Activated T-helper 2 cell treated with anti-CD3 and anti-CD28 coated beads, Interferon-gamma antibody, Interleukin-2, Interleukin-4, amounts not matched to agents 10 μg/mL and 5 μg/mL and 100 μg/mL, durations not matched to agents 14 hours and 24 hours and 36 hours (primary cell): ENCODE measurements at regions not wholly inside any gene's neighbourhood (a gene's known extent, or its start where the extent isn't known, plus 50 kb on each side); places are given as distances from the start of the nearest gene placed in this dataset.

ENCODE experiments used
- DNase-seq: peaks from one replicate; pipeline ENCODE4 v3.0.0; 2021; ENCODE audit warnings: low spot score
- H3K27ac Mint-ChIP-seq: one replicate; pipeline ENCODE4 v1.8.0; 2021; ENCODE audit warnings: mixed read lengths
- H3K27me3 Mint-ChIP-seq: one replicate; pipeline ENCODE4 v1.8.0; 2021; ENCODE audit warnings: low read depth, mixed read lengths
- H3K36me3 Mint-ChIP-seq: one replicate; pipeline ENCODE4 v1.8.0; 2021; ENCODE audit warnings: low read depth, mixed read lengths
- H3K4me1 Mint-ChIP-seq: one replicate; pipeline ENCODE4 v1.8.0; 2021; ENCODE audit warnings: low read depth, mixed read lengths
- H3K4me3 Mint-ChIP-seq: one replicate; pipeline ENCODE4 v1.8.0; 2021; ENCODE audit warnings: low read depth, mild to moderate bottlenecking, moderate library complexity, mixed read lengths
- H3K9me3 Mint-ChIP-seq: one replicate; pipeline ENCODE4 v1.8.0; 2021; ENCODE audit warnings: mixed read lengths
- intact Hi-C: fragments of 100-400 bp; cut with micrococcal nuclease; formaldehyde crosslinking; loops from one replicate; pipeline ENCODE4 v1.15.1; 2023

GRCh38 chr20:52921340-52921739 is 50.8 kb upstream of the TSHZ2 start:
- DNase-seq, result no peak
- Mint-ChIP-seq H3K4me3 (no peak overlapping the region), H3K9me3 (peaks cover 2% of the 10 kb centered on the region), H3K4me1 (peaks cover 2% of the 10 kb centered on the region), H3K27ac (no peak overlapping the region), H3K36me3 (no peaks in the 10 kb centered on the region), H3K27me3 (no peaks in the 10 kb centered on the region)
- intact Hi-C loops, result no loop called here

DNA sequence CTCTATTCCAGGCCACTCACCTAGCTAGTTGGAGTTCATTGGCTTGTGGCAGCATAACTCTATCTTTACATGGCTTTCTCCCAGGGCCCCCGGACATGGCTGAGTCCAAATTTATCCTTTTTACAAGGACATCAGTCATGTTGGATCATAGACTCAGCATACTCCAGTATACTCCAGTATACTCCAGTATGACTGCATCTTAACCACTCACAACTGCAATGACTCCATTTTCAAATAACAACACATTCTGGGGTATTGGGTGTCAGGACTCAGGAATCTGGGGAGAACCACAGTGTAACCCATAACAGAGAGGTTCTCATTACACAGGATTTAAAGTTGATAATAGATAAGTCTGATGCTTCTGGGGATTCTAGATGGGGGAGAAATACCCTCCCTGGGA is 53.8 kb upstream of the TSHZ2 start:
- Mint-ChIP-seq H3K36me3 (no peaks in the 10 kb centered on the region), H3K27ac (no peak overlapping the region), H3K4me3 (no peak overlapping the region), H3K9me3 (peaks cover 17% of the 10 kb centered on the region), H3K27me3 (no peaks in the 10 kb centered on the region), H3K4me1 (peaks cover under 1% of the 10 kb centered on the region)
- intact Hi-C loops, result no loop called here
- DNase-seq, result no peak

DNA sequence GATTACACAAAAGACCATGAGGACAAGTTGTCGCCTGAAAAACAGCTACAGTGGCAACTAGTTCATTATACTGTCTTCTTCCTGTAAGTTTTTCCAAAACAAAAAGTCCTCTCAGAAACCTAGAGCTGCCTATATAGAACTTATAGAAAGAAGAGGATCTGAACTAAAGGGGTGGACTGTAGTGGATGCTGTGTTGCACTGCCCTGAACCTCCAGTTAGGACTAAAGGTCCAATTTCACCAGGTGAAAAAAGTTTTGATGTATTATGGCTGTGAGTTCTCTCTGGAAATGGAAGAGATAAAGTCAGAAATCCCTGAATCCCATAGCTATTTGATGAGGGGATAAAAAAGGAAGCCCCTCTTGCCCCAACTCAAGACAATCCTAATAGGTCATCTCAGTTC is 56.6 kb upstream of the TSHZ2 start:
- Mint-ChIP-seq H3K27me3 (no peaks in the 10 kb centered on the region), H3K27ac (no peak overlapping the region), H3K4me3 (no peak overlapping the region), H3K4me1 (no peaks in the 10 kb centered on the region), H3K9me3 (peaks cover 17% of the 10 kb centered on the region), H3K36me3 (no peaks in the 10 kb centered on the region)
- intact Hi-C loops, result no loop called here
- DNase-seq, result no peak

DNA sequence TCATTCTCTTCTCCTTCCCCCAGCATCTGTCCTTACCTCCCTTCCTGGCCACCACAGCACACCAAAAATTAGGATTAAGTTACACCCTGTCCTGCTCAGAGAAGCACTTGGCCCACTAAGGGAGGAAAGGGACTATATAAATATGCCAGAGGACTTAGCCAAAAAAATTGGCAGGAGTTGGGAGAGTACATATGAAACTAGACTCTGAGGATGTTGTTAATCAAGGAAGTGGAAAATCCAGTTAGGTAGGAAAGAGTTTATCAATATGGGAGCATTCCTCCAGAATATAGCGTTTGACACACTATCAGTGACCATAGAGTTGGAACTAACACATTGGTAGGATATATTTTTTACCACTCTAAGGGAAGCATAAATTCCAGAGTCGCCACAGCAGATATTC is 57.3 kb upstream of the TSHZ2 start:
- intact Hi-C loops, result no loop called here
- no peak overlapping the region for H3K27ac Mint-ChIP-seq
- DNase-seq, result no peak

DNA sequence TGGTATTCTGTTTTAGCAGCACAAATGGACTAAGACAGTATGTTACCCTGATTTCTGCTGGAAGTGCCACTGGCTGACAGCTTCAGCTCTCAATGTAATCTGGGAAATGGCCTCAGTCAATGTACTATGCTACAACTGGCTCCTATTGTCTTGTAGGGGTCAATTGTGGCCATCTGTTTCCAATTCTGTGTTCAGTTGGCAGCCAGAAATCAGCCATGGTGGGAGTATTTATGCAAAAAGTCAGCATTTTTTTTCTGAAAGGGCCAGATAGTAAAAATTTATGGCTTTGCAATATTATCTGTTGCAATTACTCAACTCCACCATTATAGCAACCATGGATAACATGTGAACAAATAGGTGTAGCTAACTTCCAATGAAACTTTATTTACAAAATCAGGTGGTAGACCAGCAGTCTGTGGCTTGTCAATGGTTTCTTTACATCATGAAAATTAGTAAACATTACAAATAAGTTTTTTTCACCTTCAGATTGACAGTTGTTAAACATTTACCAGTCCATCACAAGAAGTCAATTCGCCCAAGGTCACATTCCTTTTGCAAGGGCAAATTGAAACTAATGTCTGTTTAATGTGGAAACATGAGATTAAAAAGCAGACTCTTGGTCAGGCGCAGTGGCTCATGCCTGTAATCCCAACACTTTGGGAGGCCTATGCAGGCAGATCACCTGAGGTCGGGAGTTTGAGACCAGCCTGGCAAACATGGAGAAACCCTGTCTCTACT is 58.3 kb upstream of the TSHZ2 start:
- Mint-ChIP-seq H3K9me3 (peaks cover 17% of the 10 kb centered on the region), H3K4me1 (no peaks in the 10 kb centered on the region), H3K27ac (no peak overlapping the region), H3K36me3 (no peaks in the 10 kb centered on the region), H3K4me3 (no peak overlapping the region), H3K27me3 (no peaks in the 10 kb centered on the region)
- DNase-seq, result no peak
- intact Hi-C loops, result no loop called here

More for the DNA sequence above, 57.3 kb upstream of the TSHZ2 start:
- H3K4me3 Mint-ChIP-seq, result no peak overlapping the region
- no peaks in the 10 kb centered on the region for H3K27me3 Mint-ChIP-seq
- no peaks in the 10 kb centered on the region for H3K4me1 Mint-ChIP-seq
- no peaks in the 10 kb centered on the region for H3K36me3 Mint-ChIP-seq
- H3K9me3 Mint-ChIP-seq, result peaks cover 17% of the 10 kb centered on the region

DNA sequence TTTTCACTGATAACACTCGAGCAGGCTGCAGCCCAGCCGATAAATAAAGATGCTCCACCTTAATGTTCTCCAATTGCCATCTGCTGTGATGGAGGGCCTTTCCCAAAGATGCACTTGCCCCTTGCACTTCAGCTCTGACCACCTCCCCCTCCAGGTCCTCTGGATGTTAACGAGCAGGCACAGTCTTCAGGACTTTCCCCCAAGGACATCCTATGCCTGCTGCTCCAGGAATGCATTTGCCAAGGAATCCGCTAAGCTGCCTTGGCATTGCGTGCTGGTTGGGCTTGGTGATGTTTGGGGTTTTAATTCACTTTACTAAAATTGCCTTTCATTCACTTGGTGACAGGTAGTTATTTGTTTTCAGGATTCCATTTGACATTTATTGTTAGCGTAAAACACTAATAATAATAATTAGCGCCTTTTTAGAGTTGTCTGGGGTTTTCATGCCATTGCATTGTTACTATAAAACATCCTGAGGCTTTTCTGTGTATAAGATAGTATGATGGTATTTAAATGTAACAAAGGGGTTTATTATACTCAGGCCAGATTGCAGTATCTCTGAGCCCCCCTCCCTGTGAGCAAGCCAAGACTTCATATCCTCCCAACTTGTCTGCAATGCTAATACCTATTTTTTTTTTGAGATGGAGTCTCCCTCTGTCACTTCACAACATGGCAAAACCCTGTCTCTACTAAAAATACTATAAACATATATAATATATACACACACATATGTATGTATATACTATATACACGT is 66.7 kb upstream of the TSHZ2 start:
- Mint-ChIP-seq H3K36me3 (no peaks in the 10 kb centered on the region), H3K4me3 (no peak overlapping the region), H3K9me3 (no peaks in the 10 kb centered on the region), H3K4me1 (no peaks in the 10 kb centered on the region), H3K27me3 (peaks cover 3% of the 10 kb centered on the region), H3K27ac (no peak overlapping the region)
- no peak for DNase-seq
- intact Hi-C loops, result no loop called here

DNA sequence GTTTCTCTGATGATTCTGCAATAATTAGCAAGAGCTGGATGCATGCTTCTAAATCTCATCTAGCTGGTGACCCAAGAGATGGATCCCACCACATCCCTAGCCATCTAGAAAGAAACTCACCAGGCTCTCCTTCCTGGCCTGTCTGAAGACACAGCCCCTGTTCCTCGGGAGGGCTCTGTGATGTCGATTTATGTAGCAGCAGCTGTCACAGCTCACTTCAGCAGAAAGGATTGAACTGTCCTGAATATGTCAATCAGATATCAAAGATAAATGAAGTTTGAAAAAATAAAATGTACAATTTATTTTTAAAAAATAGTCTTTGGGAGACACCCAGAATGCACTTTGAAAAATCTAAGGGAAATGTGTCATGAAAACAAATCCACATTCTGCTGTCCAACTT is 67.3 kb upstream of the TSHZ2 start:
- H3K4me1 Mint-ChIP-seq, result no peaks in the 10 kb centered on the region
- H3K36me3 Mint-ChIP-seq, result no peaks in the 10 kb centered on the region
- no peaks in the 10 kb centered on the region for H3K9me3 Mint-ChIP-seq
- H3K27ac Mint-ChIP-seq, result no peak overlapping the region
- peaks cover 3% of the 10 kb centered on the region for H3K27me3 Mint-ChIP-seq
- no peak overlapping the region for H3K4me3 Mint-ChIP-seq
- no peak for DNase-seq
- intact Hi-C loops, result no loop called here

GRCh38 chr20:52899041-52899608 is 73.0 kb upstream of the TSHZ2 start:
- Mint-ChIP-seq H3K9me3 (no peaks in the 10 kb centered on the region), H3K4me3 (no peak overlapping the region), H3K36me3 (no peaks in the 10 kb centered on the region), H3K27me3 (peaks cover 5% of the 10 kb centered on the region), H3K27ac (no peak overlapping the region), H3K4me1 (no peaks in the 10 kb centered on the region)
- intact Hi-C loops, result no loop called here
- no peak for DNase-seq

GRCh38 chr20:52896348-52896747 is 75.8 kb upstream of the TSHZ2 start:
- no peak for DNase-seq
- H3K36me3 Mint-ChIP-seq, result no peaks in the 10 kb centered on the region
- intact Hi-C loops, result no loop called here
- H3K27ac Mint-ChIP-seq, result no peak overlapping the region
- no peaks in the 10 kb centered on the region for H3K4me1 Mint-ChIP-seq
- H3K27me3 Mint-ChIP-seq, result peaks cover 4% of the 10 kb centered on the region
- no peak overlapping the region for H3K4me3 Mint-ChIP-seq
- H3K9me3 Mint-ChIP-seq, result no peaks in the 10 kb centered on the region

GRCh38 chr20:52895701-52896100 is 76.5 kb upstream of the TSHZ2 start:
- H3K27me3 Mint-ChIP-seq, result peaks cover 4% of the 10 kb centered on the region
- no peak for DNase-seq
- no peaks in the 10 kb centered on the region for H3K4me1 Mint-ChIP-seq
- no peaks in the 10 kb centered on the region for H3K36me3 Mint-ChIP-seq
- no peak overlapping the region for H3K4me3 Mint-ChIP-seq
- intact Hi-C loops, result no loop called here
- H3K9me3 Mint-ChIP-seq, result no peaks in the 10 kb centered on the region
- H3K27ac Mint-ChIP-seq, result no peak overlapping the region

DNA sequence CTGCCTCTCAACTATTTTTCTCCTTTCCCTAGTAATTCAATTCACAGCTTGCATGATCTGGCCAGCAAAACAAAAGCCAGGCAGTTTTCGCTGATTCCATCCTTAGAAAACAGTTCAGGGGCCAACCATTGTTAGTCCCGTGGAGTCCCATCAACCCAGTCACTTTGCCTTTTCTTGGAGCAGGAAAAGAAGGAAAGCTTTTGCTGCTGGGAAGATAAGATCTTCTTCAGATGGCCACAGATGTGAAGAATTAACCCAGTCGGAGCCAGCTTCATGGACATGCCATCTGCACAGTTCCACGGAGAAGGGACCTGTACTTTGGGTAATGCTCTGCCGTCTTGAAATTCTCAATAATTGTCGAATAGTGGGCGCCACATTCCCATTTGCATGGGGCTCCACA is 76.9 kb upstream of the TSHZ2 start:
- no peaks in the 10 kb centered on the region for H3K4me1 Mint-ChIP-seq
- peaks cover 3% of the 10 kb centered on the region for H3K27me3 Mint-ChIP-seq
- no peak overlapping the region for H3K4me3 Mint-ChIP-seq
- intact Hi-C loops, result no loop called here
- no peaks in the 10 kb centered on the region for H3K36me3 Mint-ChIP-seq
- H3K9me3 Mint-ChIP-seq, result no peaks in the 10 kb centered on the region
- H3K27ac Mint-ChIP-seq, result no peak overlapping the region
- DNase-seq, result no peak

DNA sequence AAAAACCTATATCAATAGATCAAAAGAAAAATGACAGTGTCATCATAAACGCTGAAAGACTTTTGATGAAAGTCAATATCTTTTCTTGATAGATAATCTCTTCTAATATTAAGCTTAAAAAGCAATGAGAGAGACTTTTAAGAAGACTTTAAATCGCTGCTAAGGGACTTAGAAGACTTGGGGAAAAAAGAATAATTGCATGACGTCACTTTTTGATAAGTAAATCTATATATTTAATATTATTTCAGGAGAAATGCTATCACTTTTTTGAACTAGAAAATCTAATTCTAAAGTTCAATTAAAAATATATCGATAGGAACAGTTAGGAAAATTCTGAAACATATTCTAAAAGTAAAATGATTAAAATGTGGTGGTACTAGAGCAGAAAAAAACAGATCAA is 78.7 kb upstream of the TSHZ2 start:
- Mint-ChIP-seq H3K9me3 (no peaks in the 10 kb centered on the region), H3K27me3 (peaks cover 3% of the 10 kb centered on the region), H3K4me1 (no peaks in the 10 kb centered on the region), H3K4me3 (no peak overlapping the region), H3K27ac (no peak overlapping the region), H3K36me3 (no peaks in the 10 kb centered on the region)
- DNase-seq, result no peak
- intact Hi-C loops, result no loop called here

- no peaks in the 10 kb centered on the region for H3K9me3 Mint-ChIP-seq
Measured at GRCh38 chr20:52892023-52892422, 80.1 kb upstream of the TSHZ2 start.

More at GRCh38 chr20:52892023-52892422, 80.1 kb upstream of the TSHZ2 start:
- no peak overlapping the region for H3K4me3 Mint-ChIP-seq
- peaks cover 3% of the 10 kb centered on the region for H3K27me3 Mint-ChIP-seq
- no peak for DNase-seq
- no peaks in the 10 kb centered on the region for H3K4me1 Mint-ChIP-seq
- H3K27ac Mint-ChIP-seq, result no peak overlapping the region
- no peaks in the 10 kb centered on the region for H3K36me3 Mint-ChIP-seq
- intact Hi-C loops, result no loop called here
